ENCODE measurements at regions not wholly inside any gene's neighbourhood (a gene's known extent, or its start where the extent isn't known, plus 50 kb on each side); places are given as distances from the start of the nearest gene placed in this dataset.
"Not testable (repeated sequence)": the region's sequence is repeated elsewhere in the genome, so short reads cannot be mapped to it uniquely, and the experiment has no call there.

GRCh38 chr14:105926373-105927095, 400.2 kb downstream of the TMEM121 start:
- peaks cover 82% of the 10 kb centered on the region for H3K9me3 ChIP-seq (ENCODE audit: insufficient read depth, low read depth, low read length)
- H3K4me3 ChIP-seq (ENCODE audit: low read length), result no peak overlapping the region
- no peaks in the 10 kb centered on the region for H3K36me3 ChIP-seq (ENCODE audit: insufficient read depth, low read length)
- no peaks in the 10 kb centered on the region for H3K27me3 ChIP-seq (ENCODE audit: insufficient read depth, low read length)
- H3K27ac ChIP-seq (ENCODE audit: low read depth, low read length), result no peak overlapping the region
- no peak overlapping the region for H3K9ac ChIP-seq (ENCODE audit: low read depth, low read length)
- WGBS, result 84% methylated on average over 18 of the region's 18 CpGs
- H3K4me1 ChIP-seq (ENCODE audit: insufficient read depth, low read length), result no peaks in the 10 kb centered on the region

GRCh38 chr14:105927096-105928060, 401.0 kb downstream of the TMEM121 start:
- Histone ChIP-seq H3K4me1 (ENCODE audit: insufficient read depth, low read length) (no peaks in the 10 kb centered on the region), H3K4me3 (ENCODE audit: low read length) (no peak overlapping the region), H3K27me3 (ENCODE audit: insufficient read depth, low read length) (no peaks in the 10 kb centered on the region), H3K27ac (ENCODE audit: low read depth, low read length) (no peak overlapping the region), H3K36me3 (ENCODE audit: insufficient read depth, low read length) (no peaks in the 10 kb centered on the region), H3K9me3 (ENCODE audit: insufficient read depth, low read depth, low read length) (peaks cover 85% of the 10 kb centered on the region), H3K9ac (ENCODE audit: low read depth, low read length) (no peak overlapping the region)
- WGBS, result 85% methylated on average over 25 of the region's 25 CpGs

GRCh38 chr14:105928171-105929111, 402.1 kb downstream of the TMEM121 start:
- 86% methylated on average over 23 of the region's 23 CpGs for WGBS
- H3K9ac ChIP-seq (ENCODE audit: low read depth, low read length); H3K27ac ChIP-seq (ENCODE audit: low read depth, low read length); H3K4me3 ChIP-seq (ENCODE audit: low read length); H3K4me1 ChIP-seq (ENCODE audit: insufficient read depth, low read length); H3K27me3 ChIP-seq (ENCODE audit: insufficient read depth, low read length); H3K36me3 ChIP-seq (ENCODE audit: insufficient read depth, low read length): not testable (repeated sequence)
- peaks cover 89% of the 10 kb centered on the region for H3K9me3 ChIP-seq (ENCODE audit: insufficient read depth, low read depth, low read length)

GRCh38 chr14:105929327-105930081, 403.1 kb downstream of the TMEM121 start:
- H3K36me3 ChIP-seq (ENCODE audit: insufficient read depth, low read length), result no peaks in the 10 kb centered on the region
- H3K27me3 ChIP-seq (ENCODE audit: insufficient read depth, low read length), result no peaks in the 10 kb centered on the region
- no peak overlapping the region for H3K4me3 ChIP-seq (ENCODE audit: low read length)
- 90% methylated on average over 14 of the region's 14 CpGs for WGBS
- no peaks in the 10 kb centered on the region for H3K4me1 ChIP-seq (ENCODE audit: insufficient read depth, low read length)
- H3K9ac ChIP-seq (ENCODE audit: low read depth, low read length), result no peak overlapping the region
- H3K9me3 ChIP-seq (ENCODE audit: insufficient read depth, low read depth, low read length), result peaks cover 89% of the 10 kb centered on the region
- H3K27ac ChIP-seq (ENCODE audit: low read depth, low read length), result no peak overlapping the region

- no peaks in the 10 kb centered on the region for H3K36me3 ChIP-seq (ENCODE audit: insufficient read depth, low read length)
- H3K27me3 ChIP-seq (ENCODE audit: insufficient read depth, low read length), result no peaks in the 10 kb centered on the region
- no peaks in the 10 kb centered on the region for H3K4me1 ChIP-seq (ENCODE audit: insufficient read depth, low read length)
- peaks cover 92% of the 10 kb centered on the region for H3K9me3 ChIP-seq (ENCODE audit: insufficient read depth, low read depth, low read length)
- H3K4me3 ChIP-seq (ENCODE audit: low read length), result no peak overlapping the region
- H3K27ac ChIP-seq (ENCODE audit: low read depth, low read length), result no peak overlapping the region
- WGBS, result 93% methylated on average over 3 of the region's 5 CpGs
- no peak overlapping the region for H3K9ac ChIP-seq (ENCODE audit: low read depth, low read length)
Observed at GRCh38 chr14:105930572-105930971, 404.2 kb downstream of the TMEM121 start.

GRCh38 chr14:105931808-105932483, 405.6 kb downstream of the TMEM121 start:
- Histone ChIP-seq H3K27me3 (ENCODE audit: insufficient read depth, low read length) (no peaks in the 10 kb centered on the region), H3K4me3 (ENCODE audit: low read length) (no peak overlapping the region), H3K27ac (ENCODE audit: low read depth, low read length) (no peak overlapping the region), H3K9me3 (ENCODE audit: insufficient read depth, low read depth, low read length) (peaks cover 93% of the 10 kb centered on the region), H3K4me1 (ENCODE audit: insufficient read depth, low read length) (no peaks in the 10 kb centered on the region), H3K9ac (ENCODE audit: low read depth, low read length) (no peak overlapping the region), H3K36me3 (ENCODE audit: insufficient read depth, low read length) (no peaks in the 10 kb centered on the region)
- WGBS, result 76% methylated on average over 9 of the region's 13 CpGs

- Histone ChIP-seq H3K27ac (ENCODE audit: low read depth, low read length) (no peak overlapping the region), H3K9ac (ENCODE audit: low read depth, low read length) (no peak overlapping the region), H3K27me3 (ENCODE audit: insufficient read depth, low read length) (no peaks in the 10 kb centered on the region), H3K9me3 (ENCODE audit: insufficient read depth, low read depth, low read length) (peaks cover 97% of the 10 kb centered on the region), H3K36me3 (ENCODE audit: insufficient read depth, low read length) (no peaks in the 10 kb centered on the region), H3K4me1 (ENCODE audit: insufficient read depth, low read length) (no peaks in the 10 kb centered on the region), H3K4me3 (ENCODE audit: low read length) (no peak overlapping the region)
- WGBS, result 67% methylated on average over 6 of the region's 7 CpGs
Observed at GRCh38 chr14:105933238-105933637, 406.9 kb downstream of the TMEM121 start.

GRCh38 chr14:105935384-105935783, 409.0 kb downstream of the TMEM121 start:
- Histone ChIP-seq H3K27ac (ENCODE audit: low read depth, low read length) (no peak overlapping the region), H3K9ac (ENCODE audit: low read depth, low read length) (no peak overlapping the region), H3K27me3 (ENCODE audit: insufficient read depth, low read length) (no peaks in the 10 kb centered on the region), H3K9me3 (ENCODE audit: insufficient read depth, low read depth, low read length) (peaks cover 97% of the 10 kb centered on the region), H3K4me3 (ENCODE audit: low read length) (no peak overlapping the region), H3K36me3 (ENCODE audit: insufficient read depth, low read length) (no peaks in the 10 kb centered on the region), H3K4me1 (ENCODE audit: insufficient read depth, low read length) (no peaks in the 10 kb centered on the region)
- WGBS, result 65% methylated on average over 3 of the region's 3 CpGs

GRCh38 chr14:105937253-105938054, 411.1 kb downstream of the TMEM121 start:
- WGBS, result 88% methylated on average over 11 of the region's 11 CpGs
- Histone ChIP-seq H3K36me3 (ENCODE audit: insufficient read depth, low read length) (no peaks in the 10 kb centered on the region), H3K4me3 (ENCODE audit: low read length) (no peak overlapping the region), H3K27ac (ENCODE audit: low read depth, low read length) (no peak overlapping the region), H3K9me3 (ENCODE audit: insufficient read depth, low read depth, low read length) (peaks cover 100% of the 10 kb centered on the region), H3K9ac (ENCODE audit: low read depth, low read length) (no peak overlapping the region), H3K4me1 (ENCODE audit: insufficient read depth, low read length) (no peaks in the 10 kb centered on the region), H3K27me3 (ENCODE audit: insufficient read depth, low read length) (no peaks in the 10 kb centered on the region)

Measured in HUES64 (cell line).